ENCODE measurements at regions not wholly inside any gene's neighbourhood (a gene's known extent, or its start where the extent isn't known, plus 50 kb on each side); places are given as distances from the start of the nearest gene placed in this dataset.
"Not testable (repeated sequence)": the region's sequence is repeated elsewhere in the genome, so short reads cannot be mapped to it uniquely, and the experiment has no call there.

DNA sequence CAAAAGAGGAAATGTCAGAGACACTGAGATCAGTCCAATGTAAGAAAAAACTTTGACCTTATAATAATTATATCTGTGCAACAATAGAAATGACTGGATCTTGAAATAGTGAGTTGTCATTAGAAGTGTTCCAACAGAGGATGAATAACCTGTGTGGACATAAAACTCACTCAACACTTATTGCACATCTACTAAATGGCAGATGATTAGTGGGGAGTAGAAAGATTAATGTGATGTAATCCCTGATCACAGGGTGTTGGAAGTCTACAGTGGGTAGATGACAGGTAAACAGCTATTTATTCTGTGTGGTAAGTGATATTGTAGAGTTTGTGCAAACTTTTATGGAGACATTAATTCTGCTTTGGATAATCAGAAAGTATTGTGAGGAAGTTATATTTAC is 177.3 kb upstream of the HMHB1 start:
- DNase-seq: no peak

DNA sequence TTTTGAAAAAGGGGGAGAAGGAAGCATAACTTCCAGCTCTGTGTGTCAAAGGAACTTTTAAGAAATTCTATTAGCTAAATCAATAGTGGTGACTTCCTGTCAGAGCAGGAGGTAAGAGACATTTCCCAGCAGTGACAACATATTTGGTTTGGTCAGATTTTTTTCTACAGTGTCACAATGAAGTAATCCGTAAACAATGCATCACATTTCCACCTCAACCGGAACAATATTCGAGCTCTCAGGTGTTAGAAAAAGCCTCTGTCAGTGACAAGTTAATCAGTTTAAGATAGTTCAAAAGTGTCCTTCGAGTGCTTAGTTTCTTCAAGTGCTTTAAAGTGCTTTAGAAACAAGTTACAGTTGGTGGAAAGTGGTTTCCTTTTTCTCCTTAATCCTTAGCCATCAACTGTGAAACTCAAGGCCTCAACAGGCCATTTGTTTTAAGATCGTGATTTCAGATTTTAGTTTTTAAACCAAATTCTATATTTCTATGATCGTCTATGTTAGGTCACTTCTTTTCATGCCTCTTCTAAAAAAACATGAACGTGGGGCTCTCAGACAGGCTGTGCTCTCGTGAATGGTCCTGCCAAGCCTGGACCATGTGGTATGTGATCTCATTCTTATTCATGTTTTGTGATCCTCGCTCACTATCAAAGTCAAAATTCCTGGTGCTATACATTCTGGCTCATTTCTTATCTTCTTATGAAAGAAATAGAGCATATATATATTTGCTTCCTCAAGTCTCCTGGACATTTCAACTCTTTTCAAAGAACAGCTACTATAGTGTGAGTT is 181.9 kb upstream of the HMHB1 start:
- no peak for DNase-seq

DNA sequence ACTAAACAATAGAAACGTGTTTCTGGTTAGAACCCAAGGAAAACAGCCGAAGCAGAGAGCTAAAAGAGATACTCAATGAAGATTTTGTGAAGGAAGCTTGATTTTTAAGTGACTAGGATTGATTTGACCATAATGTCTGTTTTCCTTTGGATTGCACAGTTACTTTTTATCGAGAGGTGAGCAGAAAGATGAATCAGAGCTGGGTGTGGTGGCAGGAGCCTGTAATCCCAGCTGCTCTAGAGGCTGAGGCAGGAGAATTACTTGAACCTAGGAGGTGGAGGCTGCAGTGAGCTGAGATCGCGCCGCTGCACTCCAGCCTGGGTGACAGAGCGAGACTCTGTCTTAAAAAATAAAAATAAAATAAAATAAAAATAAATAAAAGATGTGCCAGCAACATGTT is 186.9 kb upstream of the HMHB1 start:
- not testable (repeated sequence) for DNase-seq

DNA sequence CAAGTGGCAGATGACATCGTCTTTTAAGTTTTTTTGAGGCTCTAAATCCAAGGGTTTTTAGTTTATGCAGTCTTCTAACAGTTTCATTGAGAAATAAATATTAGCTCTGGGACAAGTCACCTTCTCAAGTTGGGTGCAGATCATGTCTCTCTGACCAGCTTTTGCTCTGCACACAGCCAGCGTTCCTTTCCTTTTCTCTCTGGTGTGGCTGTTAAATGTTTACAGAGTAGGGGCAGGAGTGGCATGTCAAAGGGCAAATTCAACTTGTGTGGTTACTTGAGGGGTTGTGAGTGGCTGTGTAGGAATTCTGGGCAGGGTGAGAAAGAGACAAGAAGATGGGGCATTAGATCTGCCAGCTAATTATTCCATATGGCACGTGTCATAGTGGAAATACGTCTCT is 187.5 kb upstream of the HMHB1 start:
- no peak for DNase-seq

DNA sequence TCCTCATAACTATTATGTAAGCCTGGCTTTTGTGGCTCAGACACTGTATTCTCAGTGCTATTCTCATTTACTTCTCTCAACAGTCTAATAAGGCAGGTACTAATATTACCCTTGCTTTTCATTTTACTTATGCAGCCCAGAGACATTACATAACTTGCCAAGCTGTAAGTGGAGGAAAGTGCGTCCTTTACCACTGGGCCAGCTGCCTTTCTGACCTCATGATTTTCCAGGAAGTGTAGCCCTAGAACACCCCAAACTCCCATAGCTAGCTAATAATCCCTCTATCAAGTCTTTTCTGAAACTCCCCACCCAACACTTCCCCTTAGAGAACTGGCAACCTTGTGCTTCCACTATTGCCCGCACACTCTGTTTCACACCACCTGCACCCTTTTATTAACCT is 192.9 kb upstream of the HMHB1 start:
- no peak for DNase-seq

DNA sequence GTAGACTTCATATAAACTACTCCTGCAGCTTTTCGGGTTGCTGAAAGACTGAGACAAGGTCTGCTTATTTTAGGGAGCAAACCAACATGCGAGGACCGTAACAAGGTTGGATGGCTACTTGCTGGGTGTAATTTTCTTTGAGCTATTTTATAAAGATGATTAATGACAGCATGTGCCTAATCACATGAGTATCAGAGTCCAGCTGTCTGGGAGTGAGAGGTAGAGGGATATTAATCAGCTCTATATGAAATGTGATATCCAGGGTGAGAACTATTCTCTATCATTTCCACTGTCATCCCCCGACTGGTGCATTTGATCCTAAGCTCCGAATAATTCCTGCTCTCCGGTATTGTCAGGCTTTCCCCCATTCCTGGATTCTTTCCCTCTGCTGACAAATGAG is 193.8 kb upstream of the HMHB1 start:
- no peak for DNase-seq

DNA sequence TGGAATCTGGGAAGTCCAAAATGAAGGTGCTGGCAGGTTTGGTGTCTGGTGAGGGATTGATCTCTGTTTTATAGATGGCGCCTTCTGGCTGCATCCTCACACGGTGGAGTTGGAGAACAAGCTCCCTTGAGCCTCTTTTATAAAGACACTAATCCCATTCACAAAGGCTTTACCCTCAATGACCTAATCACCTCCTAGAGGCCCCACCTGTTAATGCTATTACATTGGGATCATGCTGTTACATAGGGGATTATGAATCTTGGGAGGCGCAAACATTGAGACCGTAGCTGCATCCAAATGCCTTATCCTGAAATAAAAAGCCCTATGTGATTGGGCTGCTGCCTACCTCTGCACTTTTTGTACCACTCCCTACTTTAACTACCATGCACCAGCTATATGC is 197.1 kb upstream of the HMHB1 start:
- DNase-seq: no peak

DNA sequence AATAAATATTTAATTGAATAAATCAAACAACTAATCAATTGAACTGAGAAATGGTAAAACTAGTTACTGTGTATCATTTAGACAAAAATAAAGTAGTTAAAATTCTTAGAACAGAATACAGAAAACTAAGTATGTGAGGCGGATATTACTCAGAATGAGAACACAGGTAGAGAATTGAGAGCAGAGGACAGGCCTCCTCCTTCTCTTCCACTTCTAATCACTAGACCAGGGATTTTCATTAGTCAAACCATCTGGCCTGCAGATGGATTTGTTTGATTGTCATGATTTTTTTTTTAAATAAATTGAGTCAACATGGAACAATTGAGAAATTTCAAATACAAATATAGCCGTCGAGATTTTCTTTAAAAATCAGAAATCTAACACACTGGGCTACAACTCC is 198.6 kb upstream of the HMHB1 start:
- DNase-seq: no peak

DNA sequence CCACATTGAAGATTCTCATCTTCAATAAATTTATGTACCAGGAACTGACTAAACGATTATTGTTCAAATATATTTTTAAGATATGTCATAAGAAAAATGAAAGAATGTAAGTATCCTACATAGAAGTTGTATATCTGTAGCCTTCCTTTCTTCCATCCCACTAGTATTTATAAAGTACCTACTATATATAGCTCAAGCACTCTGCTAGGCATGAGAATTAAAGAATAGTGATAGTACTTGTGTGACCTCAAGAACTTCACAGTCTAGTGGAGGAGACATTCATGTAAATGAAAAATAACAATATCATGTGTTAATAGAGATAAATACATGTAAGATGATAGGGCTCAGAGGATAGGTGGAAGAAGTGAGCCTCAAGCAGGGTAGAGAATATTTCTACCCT is 201.0 kb upstream of the HMHB1 start:
- DNase-seq: no peak

DNA sequence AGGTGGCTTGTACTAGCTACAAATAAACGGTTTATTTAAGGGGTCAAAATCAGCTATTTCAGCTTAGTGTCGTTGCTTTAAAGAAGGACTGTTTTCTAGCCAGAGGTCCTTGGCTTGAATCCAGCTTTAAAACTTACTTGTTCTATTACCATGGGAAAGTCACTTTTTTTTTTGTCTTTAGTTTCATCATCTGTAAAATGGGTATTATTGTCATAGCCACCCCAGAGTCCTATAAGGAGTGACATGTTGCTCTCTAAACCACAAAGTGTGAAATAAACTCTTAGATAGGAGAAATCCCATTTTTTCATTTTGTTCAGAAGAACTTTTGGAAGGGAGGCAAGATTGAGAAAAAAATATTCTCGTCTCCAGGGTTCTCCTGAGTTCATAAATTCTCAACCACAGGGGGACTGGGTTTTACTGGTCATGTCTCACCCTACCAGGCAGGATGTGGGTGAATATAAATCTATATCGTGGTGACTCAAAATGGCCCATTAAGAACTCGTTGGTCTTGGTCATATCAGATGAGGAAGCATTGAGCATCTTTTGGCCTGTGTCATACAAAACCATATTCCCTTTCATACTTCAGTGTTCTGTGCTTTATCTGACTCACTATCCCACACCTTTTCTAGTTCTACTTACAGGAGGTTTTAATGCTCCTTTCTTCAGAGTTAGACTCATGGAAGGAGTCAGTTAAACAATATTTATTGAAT is 202.7 kb upstream of the NR3C1 start:
- no peak for DNase-seq

DNA sequence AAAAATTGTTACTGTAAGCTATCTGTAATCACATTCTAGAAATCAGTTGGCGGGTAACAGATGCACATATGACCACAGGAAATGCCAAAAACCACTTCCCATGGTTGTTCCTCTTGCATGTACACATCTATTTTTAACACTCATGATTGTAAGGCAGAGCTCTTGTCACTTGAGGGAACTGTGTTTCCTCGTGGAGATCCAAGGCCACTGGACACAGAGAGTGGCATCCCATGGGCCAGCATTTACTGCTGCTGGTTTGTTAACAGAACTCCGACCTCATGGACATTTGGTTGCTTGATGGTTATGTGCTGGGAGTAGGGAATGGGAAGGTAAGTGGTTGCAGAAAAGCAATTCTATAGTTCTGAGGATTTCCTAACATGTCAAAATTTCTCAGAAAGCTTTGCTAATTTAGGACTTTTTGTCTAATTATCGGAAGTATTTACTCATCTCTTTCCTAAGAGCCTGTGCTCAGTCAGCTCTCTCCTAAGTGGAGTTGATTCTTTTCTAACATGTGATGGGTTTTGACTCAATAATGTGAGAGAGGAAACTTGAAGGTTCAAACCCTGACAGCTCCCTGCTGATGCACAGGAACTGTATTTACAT is 202.0 kb upstream of the NR3C1 start:
- peak in 3 of 51 donors; percentile 1 to 6 (median 2) for DNase-seq

DNA sequence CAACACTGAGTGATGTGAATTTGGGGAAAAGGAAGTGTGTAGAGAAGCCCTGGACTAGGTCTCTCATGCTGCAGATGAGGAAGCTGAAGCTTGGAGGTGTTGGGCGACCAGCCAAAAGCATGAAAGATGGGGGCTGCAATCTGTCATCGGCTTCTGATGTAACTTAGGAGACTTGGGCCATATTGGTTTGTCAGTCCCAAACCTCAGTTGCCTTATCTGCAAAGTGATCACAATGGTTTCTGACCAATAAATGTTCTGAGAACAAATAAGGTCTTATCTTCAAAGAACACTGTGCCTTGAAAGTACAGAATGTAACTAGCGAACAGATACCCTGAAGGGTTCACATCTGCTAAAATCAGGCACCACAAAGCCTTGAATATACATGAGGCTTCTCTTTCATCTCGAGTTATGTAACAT is 198.4 kb upstream of the NR3C1 start:
- peak in 2 of 51 donors; percentile 1 to 5 for DNase-seq

DNA sequence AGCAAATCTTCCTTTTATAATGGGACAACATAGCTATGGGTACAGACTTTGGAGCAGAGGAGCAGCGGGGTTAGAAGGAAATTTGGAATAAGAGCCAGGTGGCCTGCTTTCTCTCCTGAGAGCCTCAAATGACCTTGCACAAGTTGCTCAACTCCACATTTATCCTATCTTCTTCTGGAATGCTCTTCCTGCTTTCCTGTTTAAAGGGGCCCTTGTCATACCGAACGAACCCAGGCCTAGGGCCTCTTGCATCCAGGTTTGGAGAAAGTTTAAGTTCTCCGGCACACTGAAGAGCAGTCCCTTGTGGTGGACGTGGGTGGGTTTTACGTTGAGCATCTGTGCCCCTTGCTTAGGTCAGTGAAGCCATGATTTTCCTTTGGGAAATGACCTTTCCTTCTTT is 197.9 kb upstream of the NR3C1 start:
- no peak for DNase-seq

DNA sequence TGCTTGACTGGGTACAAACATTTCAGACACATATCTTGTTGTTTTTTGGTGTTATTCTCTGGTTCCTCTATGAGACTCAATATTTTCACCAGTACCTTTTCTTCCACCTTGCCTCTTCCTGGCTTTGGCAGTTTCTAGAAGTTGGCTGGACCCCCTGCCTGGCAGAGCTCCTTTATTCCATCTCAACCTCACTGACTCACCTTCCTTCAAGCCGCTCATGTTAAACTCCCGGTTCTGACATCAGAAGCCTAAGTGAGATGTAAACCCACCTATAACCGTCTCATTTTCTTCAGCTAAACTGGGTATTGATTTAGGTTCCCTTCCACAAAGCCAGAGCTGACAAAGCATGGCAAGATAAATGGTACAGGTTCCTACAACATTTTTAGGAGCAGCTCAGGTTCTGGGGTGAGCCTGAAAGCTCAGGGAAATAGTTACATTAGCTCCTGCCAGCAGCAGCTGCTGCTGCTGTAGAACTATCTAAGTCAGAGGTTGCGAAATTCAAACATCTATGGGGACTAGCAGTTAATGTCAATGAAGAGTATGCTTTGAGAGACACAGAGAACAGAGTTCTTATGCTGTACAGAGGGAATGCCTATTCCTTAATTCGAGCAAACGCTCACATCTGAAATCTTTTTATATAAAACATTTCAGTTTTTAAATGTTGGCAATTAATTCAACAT is 197.1 kb upstream of the NR3C1 start:
- DNase-seq: no peak

DNA sequence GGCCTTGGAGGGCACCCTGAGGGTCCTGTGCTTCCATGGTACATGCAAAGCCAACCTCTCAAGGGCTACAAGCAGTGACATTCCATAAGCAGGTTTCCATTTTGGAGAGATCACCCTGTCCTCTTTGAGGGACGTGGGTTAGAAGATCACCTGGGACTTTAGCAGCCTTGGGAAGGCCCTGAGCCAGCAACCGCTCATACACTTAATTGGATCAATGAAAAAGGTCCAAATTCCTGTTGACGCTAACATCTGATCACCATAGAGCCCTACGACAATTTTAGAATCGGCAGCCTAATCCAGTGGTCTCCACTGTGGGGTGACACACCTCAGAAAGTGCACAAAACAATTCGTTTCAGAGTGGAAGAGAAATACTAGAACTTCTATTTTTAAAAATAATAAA is 196.0 kb upstream of the NR3C1 start:
- DNase-seq: no peak

DNA sequence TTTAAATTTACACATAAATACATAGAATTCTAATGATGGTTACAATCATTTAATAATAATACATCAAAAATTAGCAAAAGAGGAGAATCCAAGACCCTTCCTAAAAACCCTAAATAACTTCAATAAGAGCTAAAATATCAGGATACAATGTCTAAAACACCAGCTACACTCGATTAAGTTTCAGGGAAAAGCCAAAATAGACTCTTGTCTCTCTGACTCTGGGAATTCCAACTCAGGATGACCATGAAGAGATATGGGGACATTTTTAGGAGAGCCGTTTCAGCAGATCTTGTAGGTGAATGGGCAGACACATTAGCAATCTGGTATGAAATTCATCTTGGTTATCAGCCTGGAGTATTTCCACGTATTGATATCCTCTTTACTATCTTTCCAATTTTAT is 193.3 kb upstream of the NR3C1 start:
- no peak for DNase-seq

DNA sequence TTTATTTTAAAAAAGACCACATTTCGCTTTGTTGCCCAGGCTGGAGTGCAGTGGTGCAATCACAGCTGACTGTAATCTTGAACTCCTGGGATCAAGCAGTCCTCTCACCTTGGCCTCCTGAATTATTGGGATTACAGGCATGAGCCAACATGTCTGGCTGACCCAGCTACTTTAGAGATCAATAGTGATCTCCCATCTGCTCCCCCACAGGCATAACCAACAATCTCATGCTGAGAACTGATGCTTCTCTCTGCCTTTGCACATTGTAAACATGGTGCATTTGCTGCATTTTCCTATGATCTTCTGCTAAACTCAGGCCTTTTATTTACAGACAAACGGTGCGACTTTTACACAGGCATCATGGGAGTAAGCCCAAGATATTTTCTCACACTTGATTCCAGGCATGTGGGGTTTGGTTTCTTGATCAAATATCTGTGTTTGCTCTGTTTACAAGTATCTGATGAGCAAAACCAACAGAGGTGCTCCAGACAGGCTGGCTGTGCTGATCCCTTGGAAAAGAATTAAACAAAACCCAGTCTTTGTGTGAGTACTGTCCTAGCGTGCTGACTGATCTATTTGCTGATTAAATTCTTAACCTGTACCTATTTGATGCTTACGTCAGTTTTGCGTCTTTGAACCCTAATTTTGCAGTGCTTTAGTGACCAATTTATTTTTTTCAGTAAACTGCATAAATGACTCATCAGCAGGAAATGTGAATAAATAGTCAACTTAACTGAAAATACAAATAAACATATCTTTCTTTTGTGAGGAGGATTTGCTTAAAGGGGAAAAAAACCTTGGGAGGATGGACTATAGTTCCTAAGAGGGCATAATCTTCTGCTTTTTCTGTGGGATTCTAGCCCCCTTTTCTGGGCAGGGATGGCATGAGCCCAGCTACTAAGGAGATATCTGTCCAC is 191.7 kb upstream of the NR3C1 start:
- DNase-seq: no peak

DNA sequence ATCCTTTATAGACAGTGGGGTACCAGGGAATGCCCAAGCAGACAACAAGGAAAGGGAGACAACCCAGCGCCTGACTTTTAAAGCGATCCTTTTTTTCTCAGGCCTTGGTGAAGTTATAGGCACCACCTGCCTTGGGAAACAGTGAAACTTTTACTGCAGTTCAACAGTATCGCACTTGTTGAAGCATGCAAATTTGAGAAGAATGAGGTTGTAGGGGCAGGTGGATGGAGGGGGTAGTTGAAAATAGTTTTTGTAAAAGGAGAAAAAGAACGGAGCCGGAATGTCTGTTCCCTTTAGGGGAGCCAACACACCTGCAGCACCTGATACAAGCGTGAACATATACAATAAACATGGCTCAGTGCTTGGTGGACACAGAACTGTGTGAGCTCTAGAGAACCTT is 190.2 kb upstream of the NR3C1 start:
- DNase-seq: no peak

DNA sequence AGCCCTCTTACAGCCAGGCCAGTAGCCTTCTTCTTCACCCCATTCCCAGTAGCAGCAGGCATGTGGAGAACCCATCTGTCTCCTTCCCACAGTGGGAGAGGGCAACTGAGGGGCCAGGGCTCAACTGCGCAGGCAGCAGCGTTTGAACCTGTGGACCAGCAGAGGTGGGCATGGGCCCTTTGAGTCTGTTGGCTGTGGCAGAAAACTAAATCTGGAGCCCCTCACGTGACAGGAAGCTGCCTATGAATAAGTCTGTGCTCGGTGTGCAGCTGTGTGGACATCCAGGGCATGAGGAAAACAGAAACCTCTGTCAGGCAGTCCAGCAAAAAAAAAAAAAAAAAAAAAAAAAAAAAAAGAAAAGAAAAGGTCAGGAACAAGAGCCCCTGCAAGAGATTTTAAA is 189.2 kb upstream of the NR3C1 start:
- DNase-seq: no peak

DNA sequence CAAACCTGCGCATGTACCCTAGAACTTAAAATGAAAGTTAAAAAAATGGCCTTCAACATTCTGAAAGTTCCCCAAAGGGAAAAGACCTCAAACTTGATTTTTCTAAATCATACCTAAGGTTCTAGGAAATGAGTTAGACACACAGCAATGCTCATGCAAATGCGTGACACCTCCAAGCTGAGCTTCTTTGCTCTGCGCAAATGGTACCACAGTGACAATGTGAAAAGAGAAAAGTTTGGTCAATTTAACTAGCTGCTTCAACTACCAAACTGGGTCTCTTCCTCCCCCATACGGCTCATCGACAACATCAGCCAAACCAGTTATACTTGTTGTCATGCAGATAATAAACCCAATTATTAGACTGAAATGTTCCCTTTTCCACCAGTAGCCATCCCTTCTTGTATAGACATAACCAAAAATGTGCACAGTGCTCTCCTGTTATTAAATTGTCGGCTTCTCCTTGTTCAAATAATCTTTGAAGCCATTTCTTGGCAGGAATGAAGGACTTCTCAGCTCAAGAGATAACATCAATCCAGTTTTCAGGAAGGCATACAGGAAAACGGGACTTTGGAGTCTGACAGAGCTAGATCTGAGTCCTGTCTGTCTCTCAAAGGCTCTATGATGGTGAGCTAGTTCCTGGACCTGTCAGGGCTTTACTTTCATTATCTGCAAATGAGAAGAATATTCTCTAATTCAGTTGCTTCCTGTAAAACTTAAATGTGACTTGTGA is 185.6 kb upstream of the NR3C1 start:
- no peak for DNase-seq
